K562 (cell line): ENCODE measurements at regions not wholly inside any gene's neighbourhood (a gene's known extent, or its start where the extent isn't known, plus 50 kb on each side); places are given as distances from the start of the nearest gene placed in this dataset.

Source experiments
- ATAC-seq: fragments of 200-7000 bp; cut with Tn5 transposase; 3 replicates; pipeline ENCODE4 v1.9.1; 2020; ENCODE audit warnings: moderate library complexity
- BruUV-seq: library from RNA; stranded (reverse); fragments of 400-500 nt; replicated peaks from 2 replicates; lab custom pipeline; 2021; lab: Mats Ljungman, UMichigan
- CTCF ChIA-PET: fragments of 300-600 bp; formaldehyde crosslinking; extraction: SDS; loops from one replicate; lab custom pipeline; 2021; ENCODE audit warnings: low intra/inter-chr PET ratio; lab: Yijun Ruan, JAX
- POLR2A ChIA-PET: fragments of 300-600, 350-650 bp; sonication (Branson Sonifier 250); formaldehyde crosslinking; extraction: SDS; loops from one replicate; lab custom pipeline; 2021; ENCODE audit warnings: antibody characterized with exemption, inconsistent platforms; lab: Yijun Ruan, JAX
- DNase-seq, 4 experiments: peaks; one replicate each; pipeline versions ENCODE4 v3.0.0 to v3.0.0-alpha.2; 2011 to 2018; ENCODE audit warnings: low spot score in 3 of 4, mixed read lengths in 3 of 4; ENCODE audit errors: extremely low read depth in 1 of 4
- FAIRE-seq: peaks from 2 replicates; lab custom pipeline; 2011; peaks lifted over from hg19 to GRCh38; lab: Jason Lieb, UNC
- H2AFZ ChIP-seq: 2 replicates; pipeline ENCODE4 v1.6.0; 2011; ENCODE audit warnings: low read depth, low read length, control low read depth, inconsistent platforms
- H3K27ac ChIP-seq: fragments of 200-600 bp; 3 replicates; pipeline ENCODE4 v1.8.0; 2011; ENCODE audit warnings: low read depth, mild to moderate bottlenecking, control low read depth, inconsistent platforms, low read length, moderate library complexity, mixed read lengths; ENCODE audit errors: extremely low read depth
- H3K27me3 ChIP-seq, 2 experiments: fragments of 300-600 bp in 1 of 2; 2 replicates in 1 of 2; 3 replicates in 1 of 2; pipeline versions ENCODE4 v1.6.0 to v1.8.0; 2011; ENCODE audit warnings: inconsistent platforms in 2 of 2, low read length in 2 of 2, mild to moderate bottlenecking in 1 of 2, mixed read lengths in 1 of 2, moderate library complexity in 1 of 2; ENCODE audit not compliant: control insufficient read depth in 2 of 2, insufficient read depth in 2 of 2
- H3K36me3 ChIP-seq: fragments of 300-600 bp; 3 replicates; pipeline ENCODE4 v1.8.0; 2011; ENCODE audit warnings: mild to moderate bottlenecking, low read length, inconsistent platforms; ENCODE audit not compliant: control insufficient read depth, insufficient read depth
- H3K4me1 ChIP-seq, 2 experiments: fragments of 200-600 bp in 1 of 2; replicated peaks in 1 of 2; 2 replicates in 1 of 2; 3 replicates in 1 of 2; pipeline versions ENCODE4 v1.5.1 to v1.8.0; 2011; ENCODE audit warnings: inconsistent platforms in 2 of 2, low read length in 2 of 2, mild to moderate bottlenecking in 1 of 2, mixed read lengths in 1 of 2, moderate library complexity in 1 of 2; ENCODE audit not compliant: control insufficient read depth in 2 of 2, insufficient read depth in 2 of 2
- H3K4me2 ChIP-seq: 2 replicates; pipeline ENCODE4 v1.6.1; 2011; ENCODE audit warnings: low read length, control low read depth, inconsistent platforms, mixed read lengths; ENCODE audit not compliant: insufficient read depth
- H3K4me3 ChIP-seq: fragments of 200-600 bp; sonication (generic), shearing (Covaris generic); 2 replicates; pipeline ENCODE4 v1.5.1; 2016; ENCODE audit warnings: control low read depth, inconsistent platforms
- H3K79me2 ChIP-seq: fragments of 200-600 bp; 3 replicates; pipeline ENCODE4 v1.8.0; 2011; ENCODE audit warnings: low read length, inconsistent platforms; ENCODE audit not compliant: control insufficient read depth, insufficient read depth
- H3K9ac ChIP-seq, 2 experiments: 2 replicates each; pipeline versions ENCODE4 v1.6.0 to v1.6.1; 2011; ENCODE audit warnings: low read depth in 2 of 2, low read length in 2 of 2, control low read depth in 1 of 2, inconsistent platforms in 1 of 2, mild to moderate bottlenecking in 1 of 2, mixed read lengths in 1 of 2; ENCODE audit not compliant: insufficient read depth in 1 of 2
- H3K9me1 ChIP-seq: one replicate; pipeline ENCODE4 v1.6.0; 2011; ENCODE audit warnings: inconsistent platforms, mild to moderate bottlenecking, low read length, moderate library complexity; ENCODE audit not compliant: control insufficient read depth, insufficient read depth
- H3K9me3 ChIP-seq: replicated peaks from 2 replicates; pipeline ENCODE4 v1.5.1; 2011; ENCODE audit warnings: low read depth, low read length, inconsistent platforms; ENCODE audit not compliant: control insufficient read depth, insufficient read depth
- H4K20me1 ChIP-seq: replicated peaks from 2 replicates; pipeline ENCODE4 v1.6.1; 2011; ENCODE audit warnings: low read length, inconsistent platforms, mixed read lengths; ENCODE audit not compliant: control insufficient read depth, insufficient read depth
- C11orf30 ChIP-seq: fragments of 450-650 bp; IDR thresholded peaks from 2 replicates; pipeline ENCODE4 v1.6.1; 2016; ENCODE audit warnings: low read depth, mild to moderate bottlenecking
- CCAR2 ChIP-seq: fragments of 200-400 bp; formaldehyde crosslinking; IDR thresholded peaks from 2 replicates; pipeline ENCODE4 v1.6.1; 2017; ENCODE audit warnings: mild to moderate bottlenecking, low read depth, low read length
- HMGXB4 ChIP-seq: sonication (generic); formaldehyde crosslinking; IDR thresholded peaks from 2 replicates; pipeline ENCODE4 v1.8.1; 2023; ENCODE audit warnings: mild to moderate bottlenecking, missing genetic modification reagents
- MAZ ChIP-seq, 2 experiments: fragments of 450-650 bp in 1 of 2; sonication (generic) in 1 of 2; formaldehyde crosslinking; IDR thresholded peaks in 1 of 2; conservative IDR thresholded peaks in 1 of 2; 2 replicates each; pipeline versions ENCODE4 v1.4.0 to v1.5.0; 2020; ENCODE audit warnings: mild to moderate bottlenecking in 1 of 2, missing genetic modification reagents in 1 of 2
- PRPF4 ChIP-seq: fragments of 200-400 bp; formaldehyde crosslinking; IDR thresholded peaks from one replicate; pipeline ENCODE4 v1.6.1; 2017; ENCODE audit warnings: low read length, low read depth, mild to moderate bottlenecking; ENCODE audit not compliant: insufficient read depth, poor library complexity, severe bottlenecking
- TRIM24 ChIP-seq, 2 experiments: fragments of 450-650 bp; IDR thresholded peaks; 2 replicates each; pipeline ENCODE4 v1.6.1; 2016
- WGBS: fragments of 100-300 bp; shearing (Covaris generic); methylation state at CpG from one replicate; pipeline ENCODE4 v1.1.6; 2016; ENCODE audit warnings: low coverage, mixed read lengths; ENCODE audit not compliant: insufficient coverage; ENCODE audit errors: missing lambda C conversion rate; 5-methylcytosine and 5-hydroxymethylcytosine counted together
- in situ Hi-C: fragments of 300-500 bp; cut with MboI; formaldehyde crosslinking; loops from 4 replicates; pipeline ENCODE4 v1.15.0; 2018; ENCODE audit warnings: inconsistent platforms, mixed read lengths
- intact Hi-C: fragments of 100-400 bp; cut with micrococcal nuclease; formaldehyde crosslinking; loops from 2 replicates; pipeline ENCODE4 v1.14.2; 2022
- TF ChIP-seq, protein P1 (sequence below): fragments of 200-800 bp; sonication (Bioruptor generic); IDR thresholded peaks from 2 replicates; pipeline ENCODE4 v1.6.1; 2016; ENCODE audit warnings: missing genetic modification characterization, missing compliant biosample characterization

GRCh38 chr10:111973306-111973705, 210.3 kb downstream of the GPAM start:
- no peak overlapping the region for H3K27ac ChIP-seq
- WGBS, result no CpG with 5 or more reads among the region's 2 CpGs
- H3K36me3 ChIP-seq, result no peaks in the 10 kb centered on the region
- no peak overlapping the region for H3K4me2 ChIP-seq
- H3K79me2 ChIP-seq, result no peaks in the 10 kb centered on the region
- ChIA-PET CTCF (no interaction called here), POLR2A (no interaction called here)
- DNase-seq, result no peak
- no peak overlapping the region for H3K4me3 ChIP-seq
- FAIRE-seq, result no peak
- no peaks in the 10 kb centered on the region for H3K4me1 ChIP-seq
- H3K27me3 ChIP-seq, result no peaks in the 10 kb centered on the region
- no peak overlapping the region for H3K9ac ChIP-seq
- BruUV-seq, result no TSS peak
- H2AFZ ChIP-seq, result no peak overlapping the region
- no peaks in the 10 kb centered on the region for H4K20me1 ChIP-seq
- in situ Hi-C loops, result no loop called here
- H3K9me1 ChIP-seq, result no peaks in the 10 kb centered on the region
- no peak for ATAC-seq
- intact Hi-C loops, result no loop called here
- no peaks in the 10 kb centered on the region for H3K9me3 ChIP-seq
- TF ChIP-seq CCAR2 (no peak), HMGXB4 (CRISPR knock-in tag) (no peak), MAZ (CRISPR knock-in tag; conservative IDR thresholded peaks at IDR 0.05 in 1 of 2, IDR thresholded peaks at IDR 0.05 in 1 of 2) (no peak), TRIM24 (IDR thresholded peaks at IDR 0.05) (no peak), PRPF4 (no peak), C11orf30 (no peak)
- TF ChIP-seq, protein P1, sequence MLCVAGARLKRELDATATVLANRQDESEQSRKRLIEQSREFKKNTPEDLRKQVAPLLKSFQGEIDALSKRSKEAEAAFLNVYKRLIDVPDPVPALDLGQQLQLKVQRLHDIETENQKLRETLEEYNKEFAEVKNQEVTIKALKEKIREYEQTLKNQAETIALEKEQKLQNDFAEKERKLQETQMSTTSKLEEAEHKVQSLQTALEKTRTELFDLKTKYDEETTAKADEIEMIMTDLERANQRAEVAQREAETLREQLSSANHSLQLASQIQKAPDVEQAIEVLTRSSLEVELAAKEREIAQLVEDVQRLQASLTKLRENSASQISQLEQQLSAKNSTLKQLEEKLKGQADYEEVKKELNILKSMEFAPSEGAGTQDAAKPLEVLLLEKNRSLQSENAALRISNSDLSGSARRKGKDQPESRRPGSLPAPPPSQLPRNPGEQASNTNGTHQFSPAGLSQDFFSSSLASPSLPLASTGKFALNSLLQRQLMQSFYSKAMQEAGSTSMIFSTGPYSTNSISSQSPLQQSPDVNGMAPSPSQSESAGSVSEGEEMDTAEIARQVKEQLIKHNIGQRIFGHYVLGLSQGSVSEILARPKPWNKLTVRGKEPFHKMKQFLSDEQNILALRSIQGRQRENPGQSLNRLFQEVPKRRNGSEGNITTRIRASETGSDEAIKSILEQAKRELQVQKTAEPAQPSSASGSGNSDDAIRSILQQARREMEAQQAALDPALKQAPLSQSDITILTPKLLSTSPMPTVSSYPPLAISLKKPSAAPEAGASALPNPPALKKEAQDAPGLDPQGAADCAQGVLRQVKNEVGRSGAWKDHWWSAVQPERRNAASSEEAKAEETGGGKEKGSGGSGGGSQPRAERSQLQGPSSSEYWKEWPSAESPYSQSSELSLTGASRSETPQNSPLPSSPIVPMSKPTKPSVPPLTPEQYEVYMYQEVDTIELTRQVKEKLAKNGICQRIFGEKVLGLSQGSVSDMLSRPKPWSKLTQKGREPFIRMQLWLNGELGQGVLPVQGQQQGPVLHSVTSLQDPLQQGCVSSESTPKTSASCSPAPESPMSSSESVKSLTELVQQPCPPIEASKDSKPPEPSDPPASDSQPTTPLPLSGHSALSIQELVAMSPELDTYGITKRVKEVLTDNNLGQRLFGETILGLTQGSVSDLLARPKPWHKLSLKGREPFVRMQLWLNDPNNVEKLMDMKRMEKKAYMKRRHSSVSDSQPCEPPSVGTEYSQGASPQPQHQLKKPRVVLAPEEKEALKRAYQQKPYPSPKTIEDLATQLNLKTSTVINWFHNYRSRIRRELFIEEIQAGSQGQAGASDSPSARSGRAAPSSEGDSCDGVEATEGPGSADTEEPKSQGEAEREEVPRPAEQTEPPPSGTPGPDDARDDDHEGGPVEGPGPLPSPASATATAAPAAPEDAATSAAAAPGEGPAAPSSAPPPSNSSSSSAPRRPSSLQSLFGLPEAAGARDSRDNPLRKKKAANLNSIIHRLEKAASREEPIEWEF (CRISPR knock-in tag), result no peak
